Type B pancreatic cell (in vitro differentiated cells): ENCODE measurements at regions not wholly inside any gene's neighbourhood (a gene's known extent, or its start where the extent isn't known, plus 50 kb on each side); places are given as distances from the start of the nearest gene placed in this dataset.
"Not testable (repeated sequence)": the region's sequence is repeated elsewhere in the genome, so short reads cannot be mapped to it uniquely, and the experiment has no call there.

Experiments used
- DNase-seq: peaks from one replicate; pipeline ENCODE4 v3.0.0; 2021; ENCODE audit warnings: mixed read lengths; ENCODE audit not compliant: unreplicated experiment; ENCODE audit errors: extremely low spot score
- H3K27ac Mint-ChIP-seq: 2 replicates; pipeline ENCODE4 v1.8.0; 2021; ENCODE audit warnings: mild to moderate bottlenecking, mixed read lengths
- H3K27me3 Mint-ChIP-seq: 2 replicates; pipeline ENCODE4 v1.8.0; 2021; ENCODE audit warnings: mixed read lengths
- H3K36me3 Mint-ChIP-seq: 2 replicates; pipeline ENCODE4 v1.8.0; 2021; ENCODE audit warnings: mixed read lengths
- H3K4me1 Mint-ChIP-seq: one replicate; pipeline ENCODE4 v1.8.0; 2021; ENCODE audit warnings: mixed read lengths; ENCODE audit not compliant: unreplicated experiment
- H3K4me3 Mint-ChIP-seq: 2 replicates; pipeline ENCODE4 v1.8.0; 2021; ENCODE audit warnings: mild to moderate bottlenecking, mixed read lengths
- H3K9me3 Mint-ChIP-seq: 2 replicates; pipeline ENCODE4 v1.8.0; 2021; ENCODE audit warnings: mixed read lengths
- TF ChIP-seq, protein P1 (sequence below): fragments of 200-600 bp; sonication (generic); conservative IDR thresholded peaks from 2 replicates; pipeline ENCODE4 v1.5.0; 2021; ENCODE audit warnings: antibody characterized with exemption, mild to moderate bottlenecking

DNA sequence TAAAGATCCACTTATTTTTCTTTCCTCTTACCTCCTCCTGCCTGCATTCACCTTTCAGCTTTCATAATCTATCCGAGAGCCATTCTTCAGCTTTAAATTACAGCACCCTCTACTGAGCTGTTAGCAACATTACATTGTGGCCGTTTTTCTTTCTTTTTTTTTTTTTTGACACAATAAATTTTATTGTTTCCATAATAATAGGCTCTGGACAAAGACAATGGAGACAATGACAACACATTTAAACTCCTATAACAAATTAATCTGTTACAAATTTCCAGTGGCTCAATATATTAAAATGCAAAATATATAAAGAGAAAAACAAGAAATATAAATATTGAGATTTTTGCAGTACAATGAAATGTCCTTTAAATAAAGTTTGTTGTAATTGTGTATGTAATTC is 312.7 kb upstream of the COX7C start:
- H3K4me1 Mint-ChIP-seq, H3K27me3 Mint-ChIP-seq, H3K4me3 Mint-ChIP-seq, H3K27ac Mint-ChIP-seq, H3K36me3 Mint-ChIP-seq, DNase-seq, H3K9me3 Mint-ChIP-seq: not testable (repeated sequence)
- TF ChIP-seq, protein P1, sequence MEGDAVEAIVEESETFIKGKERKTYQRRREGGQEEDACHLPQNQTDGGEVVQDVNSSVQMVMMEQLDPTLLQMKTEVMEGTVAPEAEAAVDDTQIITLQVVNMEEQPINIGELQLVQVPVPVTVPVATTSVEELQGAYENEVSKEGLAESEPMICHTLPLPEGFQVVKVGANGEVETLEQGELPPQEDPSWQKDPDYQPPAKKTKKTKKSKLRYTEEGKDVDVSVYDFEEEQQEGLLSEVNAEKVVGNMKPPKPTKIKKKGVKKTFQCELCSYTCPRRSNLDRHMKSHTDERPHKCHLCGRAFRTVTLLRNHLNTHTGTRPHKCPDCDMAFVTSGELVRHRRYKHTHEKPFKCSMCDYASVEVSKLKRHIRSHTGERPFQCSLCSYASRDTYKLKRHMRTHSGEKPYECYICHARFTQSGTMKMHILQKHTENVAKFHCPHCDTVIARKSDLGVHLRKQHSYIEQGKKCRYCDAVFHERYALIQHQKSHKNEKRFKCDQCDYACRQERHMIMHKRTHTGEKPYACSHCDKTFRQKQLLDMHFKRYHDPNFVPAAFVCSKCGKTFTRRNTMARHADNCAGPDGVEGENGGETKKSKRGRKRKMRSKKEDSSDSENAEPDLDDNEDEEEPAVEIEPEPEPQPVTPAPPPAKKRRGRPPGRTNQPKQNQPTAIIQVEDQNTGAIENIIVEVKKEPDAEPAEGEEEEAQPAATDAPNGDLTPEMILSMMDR, result peak; percentile 76

DNA sequence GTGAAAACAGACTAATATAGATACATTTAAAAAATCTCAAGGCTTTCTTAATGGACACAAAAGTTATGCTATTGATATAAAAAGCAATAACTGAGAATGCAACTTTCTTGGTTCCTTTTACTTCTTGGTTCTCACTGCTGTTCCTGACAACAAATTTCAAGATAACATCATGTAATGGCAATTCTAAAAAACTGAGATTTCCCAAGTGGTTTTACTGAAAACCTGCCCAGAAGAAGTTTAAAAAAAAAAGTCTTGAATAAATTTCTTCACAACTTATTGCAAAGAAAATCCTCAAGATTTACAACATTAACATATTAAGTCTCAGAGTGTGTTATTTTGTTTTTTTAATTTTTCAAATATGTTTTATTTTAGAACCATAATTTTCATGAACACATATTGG is 302.8 kb upstream of the COX7C start:
- Mint-ChIP-seq H3K27me3 (no peaks in the 10 kb centered on the region), H3K36me3 (no peaks in the 10 kb centered on the region), H3K27ac (no peak overlapping the region), H3K4me3 (no peak overlapping the region), H3K4me1 (no peaks in the 10 kb centered on the region), H3K9me3 (no peaks in the 10 kb centered on the region)
- no peak for DNase-seq
- TF ChIP-seq, protein P1, result no peak

GRCh38 chr5:86320266-86320665 is 297.5 kb upstream of the COX7C start:
- TF ChIP-seq, protein P1, result no peak
- Mint-ChIP-seq H3K36me3 (no peaks in the 10 kb centered on the region), H3K4me3 (no peak overlapping the region), H3K9me3 (no peaks in the 10 kb centered on the region), H3K27ac (no peak overlapping the region), H3K4me1 (no peaks in the 10 kb centered on the region), H3K27me3 (no peaks in the 10 kb centered on the region)
- no peak for DNase-seq

- Mint-ChIP-seq H3K27me3 (no peaks in the 10 kb centered on the region), H3K9me3 (no peaks in the 10 kb centered on the region), H3K4me1 (no peaks in the 10 kb centered on the region), H3K4me3 (no peak overlapping the region), H3K36me3 (no peaks in the 10 kb centered on the region), H3K27ac (no peak overlapping the region)
- TF ChIP-seq, protein P1, result no peak
- no peak for DNase-seq
Measured at GRCh38 chr5:86329318-86329717, 288.4 kb upstream of the COX7C start.

DNA sequence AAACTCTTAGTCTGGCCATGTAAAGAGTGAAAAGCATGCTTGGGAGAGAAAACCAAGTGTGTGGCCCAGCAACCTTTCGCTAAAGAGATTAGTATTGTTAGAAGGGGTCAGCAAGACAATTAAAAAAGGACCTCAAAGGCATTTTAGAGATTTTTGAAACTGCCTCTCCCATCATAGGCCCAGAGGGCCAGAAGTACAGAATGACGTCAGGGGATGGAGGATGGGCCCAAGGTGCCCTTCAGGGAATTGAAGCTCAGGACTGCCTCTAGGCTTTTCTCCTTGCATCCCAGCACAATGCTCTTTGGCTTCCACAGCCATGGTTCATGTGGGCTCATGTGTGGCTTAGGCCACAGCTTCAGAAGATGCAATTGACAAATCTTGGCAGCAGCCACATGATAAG is 287.0 kb upstream of the COX7C start:
- Mint-ChIP-seq H3K27ac (no peak overlapping the region), H3K27me3 (no peaks in the 10 kb centered on the region), H3K4me1 (no peaks in the 10 kb centered on the region), H3K9me3 (no peaks in the 10 kb centered on the region), H3K4me3 (no peak overlapping the region), H3K36me3 (no peaks in the 10 kb centered on the region)
- no peak for DNase-seq
- TF ChIP-seq, protein P1, result no peak

- Mint-ChIP-seq H3K36me3 (no peaks in the 10 kb centered on the region), H3K4me1 (no peaks in the 10 kb centered on the region), H3K9me3 (no peaks in the 10 kb centered on the region), H3K4me3 (no peak overlapping the region), H3K27ac (no peak overlapping the region), H3K27me3 (no peaks in the 10 kb centered on the region)
- TF ChIP-seq, protein P1, result no peak
- DNase-seq, result no peak
Measured at GRCh38 chr5:86332851-86333250, 284.9 kb upstream of the COX7C start.
